CD4-positive, alpha-beta T cell treated with Interleukin-21 for 1 hour (primary cell): ENCODE measurements at regions not wholly inside any gene's neighbourhood (a gene's known extent, or its start where the extent isn't known, plus 50 kb on each side); places are given as distances from the start of the nearest gene placed in this dataset.

Experiments
- DNase-seq: peaks from one replicate; pipeline ENCODE4 v3.0.0-alpha.2; 2020

- no peak for DNase-seq
Observed at GRCh38 chr9:126275386-126276001, 51.1 kb upstream of the MVB12B start.

- DNase-seq, result no peak
Observed at GRCh38 chr9:126276056-126276728, 50.4 kb upstream of the MVB12B start.
